Brain microvascular endothelial cell (primary cell): ENCODE measurements at regions not wholly inside any gene's neighbourhood (a gene's known extent, or its start where the extent isn't known, plus 50 kb on each side); places are given as distances from the start of the nearest gene placed in this dataset.
A peak's percentile ranks its signal among the peaks of the same experiment; 100 is the strongest.

Experiments used
- DNase-seq: peaks from one replicate; pipeline ENCODE4 v3.0.0-alpha.2; 2020
- H3K27ac ChIP-seq: fragments of 250-450 bp; sonication (Bioruptor Pico); 2 replicates; pipeline ENCODE4 v1.5.1; 2020; ENCODE audit warnings: mild to moderate bottlenecking, moderate library complexity
- H3K27me3 ChIP-seq: fragments of 250-450 bp; sonication (Bioruptor Pico); replicated peaks from 2 replicates; pipeline ENCODE4 v1.5.1; 2020; ENCODE audit warnings: mild to moderate bottlenecking
- H3K36me3 ChIP-seq: fragments of 250-450 bp; sonication (Bioruptor Pico); replicated peaks from 2 replicates; pipeline ENCODE4 v1.5.1; 2020; ENCODE audit warnings: mild to moderate bottlenecking
- H3K4me3 ChIP-seq: 2 replicates; pipeline ENCODE4 v1.5.1; 2011; ENCODE audit warnings: low read depth, mild to moderate bottlenecking, control low read depth, low read length, moderate library complexity
- CTCF ChIP-seq: IDR thresholded peaks from 2 replicates; pipeline ENCODE4 v1.5.1; 2011; ENCODE audit warnings: low read depth, mild to moderate bottlenecking, moderate library complexity, low read length, control low read depth, inconsistent platforms; ENCODE audit errors: missing control alignments
- in situ Hi-C: cut with HindIII; loops from 2 replicates; pipeline ENCODE4 v1.10.0; 2017; ENCODE audit warnings: low sequenced_read_pairs, low pct_ligation_motif_present

GRCh38 chr9:13427587-13427986 lies 148.1 kb upstream of the MPDZ start:
- peak; percentile 57 for TF ChIP-seq CTCF
- Histone ChIP-seq H3K36me3 (no peaks in the 10 kb centered on the region), H3K27me3 (no peaks in the 10 kb centered on the region), H3K4me3 (no peak overlapping the region), H3K27ac (no peak overlapping the region)
- in situ Hi-C loops, result loop anchor here (25.0 kb wide), 1 partner anchor 935 kb away; no protein-coding TSS in a partner anchor
- DNase-seq, result peak; percentile 38

- in situ Hi-C loops, result loop anchor here (25.0 kb wide), 1 partner anchor 936 kb away; no protein-coding TSS in a partner anchor
- DNase-seq, result no peak
- Histone ChIP-seq H3K27me3 (no peaks in the 10 kb centered on the region), H3K36me3 (no peaks in the 10 kb centered on the region), H3K4me3 (no peak overlapping the region), H3K27ac (no peak overlapping the region)
- TF ChIP-seq CTCF, result no peak
These were observed 147.1 kb upstream of the MPDZ start for GRCh38 chr9:13426606-13427005.

GRCh38 chr9:13424872-13425271 lies 145.4 kb upstream of the MPDZ start:
- in situ Hi-C loops, result loop anchor here (25.0 kb wide), 1 partner anchor 937 kb away; no protein-coding TSS in a partner anchor
- TF ChIP-seq CTCF, result no peak
- H3K27ac ChIP-seq, result no peak overlapping the region

GRCh38 chr9:13424204-13424603 lies 144.7 kb upstream of the MPDZ start:
- no peak for DNase-seq
- no peaks in the 10 kb centered on the region for H3K36me3 ChIP-seq
- H3K27me3 ChIP-seq, result no peaks in the 10 kb centered on the region
- no peak for TF ChIP-seq CTCF
- H3K4me3 ChIP-seq, result no peak overlapping the region
- no peak overlapping the region for H3K27ac ChIP-seq
- in situ Hi-C loops, result no loop called here

More at GRCh38 chr9:13424872-13425271, 145.4 kb upstream of the MPDZ start:
- no peak for DNase-seq
- Histone ChIP-seq H3K4me3 (no peak overlapping the region), H3K27me3 (no peaks in the 10 kb centered on the region), H3K36me3 (no peaks in the 10 kb centered on the region)

GRCh38 chr9:13414349-13414748 lies 134.9 kb upstream of the MPDZ start:
- no peaks in the 10 kb centered on the region for H3K27me3 ChIP-seq
- H3K36me3 ChIP-seq, result no peaks in the 10 kb centered on the region
- in situ Hi-C loops, result no loop called here
- no peak for TF ChIP-seq CTCF
- H3K27ac ChIP-seq, result no peak overlapping the region
- no peak for DNase-seq
- H3K4me3 ChIP-seq, result no peak overlapping the region

- in situ Hi-C loops, result no loop called here
These were observed 132.8 kb upstream of the MPDZ start for GRCh38 chr9:13412331-13412730.

More at GRCh38 chr9:13412331-13412730, 132.8 kb upstream of the MPDZ start:
- Histone ChIP-seq H3K27ac (no peak overlapping the region), H3K27me3 (no peaks in the 10 kb centered on the region), H3K36me3 (no peaks in the 10 kb centered on the region), H3K4me3 (no peak overlapping the region)
- no peak for TF ChIP-seq CTCF
- DNase-seq, result no peak
